GM12878 (cell line): ENCODE measurements at regions not wholly inside any gene's neighbourhood (a gene's known extent, or its start where the extent isn't known, plus 50 kb on each side); places are given as distances from the start of the nearest gene placed in this dataset.

ENCODE experiments used
- CHD4 ChIP-seq: fragments of 200-600 bp; sonication (generic); IDR thresholded peaks from 2 replicates; pipeline ENCODE4 v1.6.1; 2016; ENCODE audit warnings: mild to moderate bottlenecking
- CTCF ChIP-seq, 3 experiments: IDR thresholded peaks in 2 of 3; conservative IDR thresholded peaks in 1 of 3; 2 replicates each; pipeline ENCODE4 v1.5.1; 2011; ENCODE audit warnings: low read depth in 3 of 3, low read length in 3 of 3, mild to moderate bottlenecking in 3 of 3, control low read depth in 2 of 3, moderate library complexity in 2 of 3, inconsistent platforms in 1 of 3, mixed read lengths in 1 of 3; ENCODE audit not compliant: control insufficient read depth in 2 of 3, insufficient read depth in 1 of 3; ENCODE audit errors: extremely low read depth in 1 of 3
- GABPA ChIP-seq: IDR thresholded peaks from 2 replicates; pipeline ENCODE4 v1.6.1; 2014; ENCODE audit warnings: antibody characterized with exemption, low read depth, mild to moderate bottlenecking, inconsistent platforms
- POLR2A ChIP-seq: IDR thresholded peaks from 2 replicates; pipeline ENCODE4 v1.6.1; 2011; ENCODE audit warnings: low read depth, mild to moderate bottlenecking, low read length
- POLR2AphosphoS2 ChIP-seq: IDR thresholded peaks from 2 replicates; pipeline ENCODE4 v1.6.1; 2011; ENCODE audit warnings: low read depth, mild to moderate bottlenecking, low read length, improper control_type of control experiment, moderate library complexity
- REST ChIP-seq: IDR thresholded peaks from 2 replicates; pipeline ENCODE4 v1.6.1; 2012; ENCODE audit warnings: mild to moderate bottlenecking, low read depth, low read length
- YY1 ChIP-seq: IDR thresholded peaks from 2 replicates; pipeline ENCODE4 v1.6.1; 2011; ENCODE audit warnings: low read depth, mild to moderate bottlenecking, low read length
- ZNF217 ChIP-seq: fragments of 450-650 bp; IDR thresholded peaks from 2 replicates; pipeline ENCODE4 v1.6.1; 2017; ENCODE audit warnings: antibody characterized with exemption, mild to moderate bottlenecking
- TF ChIP-seq, protein P1 (sequence below): fragments of 450-650 bp; IDR thresholded peaks from 2 replicates; pipeline ENCODE4 v1.6.1; 2018; ENCODE audit warnings: mild to moderate bottlenecking, low read depth, moderate library complexity; ENCODE audit not compliant: partially characterized antibody

GRCh38 chr20:60787276-60787675, 464.8 kb upstream of the CDH4 start:
- TF ChIP-seq GABPA (no peak), YY1 (no peak), CTCF (IDR thresholded peaks at IDR 0.05 in 2 of 3, conservative IDR thresholded peaks at IDR 0.05 in 1 of 3; ENCODE audit: control insufficient read depth in 2 of 3, extremely low read depth in 1 of 3, insufficient read depth in 1 of 3, low read depth in 3 of 3, low read length in 3 of 3) (no peak), REST (no peak), POLR2AphosphoS2 (no peak), CHD4 (no peak), POLR2A (no peak), ZNF217 (no peak)
- TF ChIP-seq, protein P1, sequence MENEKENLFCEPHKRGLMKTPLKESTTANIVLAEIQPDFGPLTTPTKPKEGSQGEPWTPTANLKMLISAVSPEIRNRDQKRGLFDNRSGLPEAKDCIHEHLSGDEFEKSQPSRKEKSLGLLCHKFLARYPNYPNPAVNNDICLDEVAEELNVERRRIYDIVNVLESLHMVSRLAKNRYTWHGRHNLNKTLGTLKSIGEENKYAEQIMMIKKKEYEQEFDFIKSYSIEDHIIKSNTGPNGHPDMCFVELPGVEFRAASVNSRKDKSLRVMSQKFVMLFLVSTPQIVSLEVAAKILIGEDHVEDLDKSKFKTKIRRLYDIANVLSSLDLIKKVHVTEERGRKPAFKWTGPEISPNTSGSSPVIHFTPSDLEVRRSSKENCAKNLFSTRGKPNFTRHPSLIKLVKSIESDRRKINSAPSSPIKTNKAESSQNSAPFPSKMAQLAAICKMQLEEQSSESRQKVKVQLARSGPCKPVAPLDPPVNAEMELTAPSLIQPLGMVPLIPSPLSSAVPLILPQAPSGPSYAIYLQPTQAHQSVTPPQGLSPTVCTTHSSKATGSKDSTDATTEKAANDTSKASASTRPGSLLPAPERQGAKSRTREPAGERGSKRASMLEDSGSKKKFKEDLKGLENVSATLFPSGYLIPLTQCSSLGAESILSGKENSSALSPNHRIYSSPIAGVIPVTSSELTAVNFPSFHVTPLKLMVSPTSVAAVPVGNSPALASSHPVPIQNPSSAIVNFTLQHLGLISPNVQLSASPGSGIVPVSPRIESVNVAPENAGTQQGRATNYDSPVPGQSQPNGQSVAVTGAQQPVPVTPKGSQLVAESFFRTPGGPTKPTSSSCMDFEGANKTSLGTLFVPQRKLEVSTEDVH: no peak
